ENCODE measurements at regions not wholly inside any gene's neighbourhood (a gene's known extent, or its start where the extent isn't known, plus 50 kb on each side); places are given as distances from the start of the nearest gene placed in this dataset.
"Not testable (repeated sequence)": the region's sequence is repeated elsewhere in the genome, so short reads cannot be mapped to it uniquely, and the experiment has no call there.

DNA sequence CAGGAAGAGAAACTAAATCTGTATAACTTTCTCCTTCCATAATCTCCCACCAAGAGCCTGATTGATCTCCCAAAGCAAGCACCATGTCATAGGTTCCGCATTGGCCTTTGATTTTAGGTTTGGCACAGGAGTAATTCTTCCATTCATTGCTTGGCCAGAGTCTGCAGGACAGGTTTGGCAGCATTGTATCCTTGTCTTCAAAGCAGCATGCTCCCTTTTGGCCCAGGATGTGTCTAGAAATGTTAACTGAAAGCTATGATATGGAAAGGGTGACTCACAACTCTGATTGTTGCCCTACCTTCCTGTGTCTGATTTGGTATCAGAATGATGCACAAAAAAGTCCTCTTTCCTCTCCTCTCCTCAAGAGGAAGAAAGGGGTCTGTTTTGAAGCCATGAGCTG is 824.3 kb upstream of the PRMT6 start:
- DNase-seq (ENCODE audit: low read depth in 2 of 2): no peak

GRCh38 chr1:106233511-106233910 is 823.0 kb upstream of the PRMT6 start:
- no peak for DNase-seq (ENCODE audit: low read depth in 2 of 2)

- DNase-seq (ENCODE audit: low read depth in 2 of 2): no peak
Measured at GRCh38 chr1:106249365-106249764, 807.1 kb upstream of the PRMT6 start.

- no peak for DNase-seq (ENCODE audit: low read depth in 2 of 2)
Measured at GRCh38 chr1:106249810-106250209, 806.7 kb upstream of the PRMT6 start.

DNA sequence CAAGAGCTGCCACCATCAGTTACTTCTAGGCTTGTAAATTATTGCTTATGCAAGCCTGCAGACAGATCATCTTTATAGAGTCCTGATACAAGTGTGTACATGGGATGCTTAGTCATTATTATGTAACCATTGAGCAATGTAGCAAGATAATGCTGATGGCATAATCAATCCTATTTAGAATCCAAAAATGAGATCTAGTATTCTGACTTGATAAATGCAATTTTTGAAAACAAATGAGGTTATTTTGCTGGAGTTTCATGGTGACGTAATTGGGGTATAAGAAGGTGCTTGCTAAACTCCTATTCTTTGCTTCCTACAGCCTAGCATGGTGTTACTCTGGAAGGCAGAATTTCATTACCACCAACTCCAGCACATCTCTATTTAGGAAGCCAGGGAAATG is 801.7 kb upstream of the PRMT6 start:
- no peak for DNase-seq (ENCODE audit: low read depth in 2 of 2)

GRCh38 chr1:106266786-106267185 is 789.7 kb upstream of the PRMT6 start:
- DNase-seq (ENCODE audit: low read depth in 2 of 2): no peak

DNA sequence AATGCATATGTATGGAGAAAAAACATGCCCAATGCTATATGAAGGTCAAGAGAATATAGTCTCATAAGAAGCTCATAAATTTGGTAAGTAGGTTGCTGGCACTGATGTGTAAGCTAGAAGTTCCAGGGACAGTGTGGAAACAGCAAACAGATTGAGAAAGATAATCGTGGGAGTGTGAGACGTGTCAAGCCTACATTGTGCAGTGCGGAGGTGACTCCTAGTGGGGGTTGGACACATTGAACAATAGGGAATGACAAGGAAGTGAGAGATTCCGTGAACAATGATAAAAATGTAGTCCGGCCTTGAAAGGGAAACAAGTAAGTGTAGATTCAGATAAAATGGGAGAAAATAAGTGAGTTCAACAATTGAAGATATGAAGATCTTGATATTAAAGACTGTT is 788.4 kb upstream of the PRMT6 start:
- no peak for DNase-seq (ENCODE audit: low read depth in 2 of 2)

- DNase-seq (ENCODE audit: low read depth in 2 of 2): no peak
Measured at GRCh38 chr1:106276871-106277270, 779.6 kb upstream of the PRMT6 start.

DNA sequence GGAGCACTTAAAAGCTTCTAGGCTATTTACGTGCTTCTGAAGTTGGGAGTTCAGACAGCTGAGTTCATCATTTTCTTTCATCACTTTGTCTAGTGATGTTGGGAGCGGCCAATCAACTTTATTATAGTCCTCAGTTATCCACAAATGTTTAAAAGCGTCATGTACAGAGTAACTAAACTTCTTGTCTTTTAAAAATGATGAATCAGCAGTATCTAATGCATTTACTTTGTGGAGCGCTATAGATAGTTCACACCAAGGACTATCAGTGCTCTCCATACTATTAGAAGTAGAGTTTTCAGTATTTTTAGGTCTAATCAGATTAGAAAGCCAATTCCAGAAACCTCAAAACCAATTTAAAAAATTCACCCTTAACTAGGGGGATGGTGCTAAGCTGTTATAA is 778.7 kb upstream of the PRMT6 start:
- no peak for DNase-seq (ENCODE audit: low read depth in 2 of 2)

DNA sequence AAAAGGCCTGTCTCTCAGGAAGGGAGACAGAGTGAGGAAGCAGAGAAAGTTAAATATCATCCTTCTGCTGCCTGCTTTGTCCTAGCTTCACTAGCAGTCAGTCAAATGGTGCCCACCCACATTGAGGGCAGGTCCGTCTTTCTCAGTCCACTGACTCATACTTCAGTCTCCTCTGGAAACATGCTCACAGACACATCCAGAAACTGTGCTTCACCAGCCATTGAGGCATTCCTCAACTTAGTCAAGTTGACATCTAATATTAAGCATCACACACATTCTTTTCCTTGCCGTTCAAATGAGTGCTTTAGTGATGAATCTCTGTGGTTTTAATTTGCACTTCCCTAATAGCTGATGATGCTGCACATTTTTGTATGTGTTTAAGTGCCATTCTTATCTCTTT is 777.8 kb upstream of the PRMT6 start:
- no peak for DNase-seq (ENCODE audit: low read depth in 2 of 2)

DNA sequence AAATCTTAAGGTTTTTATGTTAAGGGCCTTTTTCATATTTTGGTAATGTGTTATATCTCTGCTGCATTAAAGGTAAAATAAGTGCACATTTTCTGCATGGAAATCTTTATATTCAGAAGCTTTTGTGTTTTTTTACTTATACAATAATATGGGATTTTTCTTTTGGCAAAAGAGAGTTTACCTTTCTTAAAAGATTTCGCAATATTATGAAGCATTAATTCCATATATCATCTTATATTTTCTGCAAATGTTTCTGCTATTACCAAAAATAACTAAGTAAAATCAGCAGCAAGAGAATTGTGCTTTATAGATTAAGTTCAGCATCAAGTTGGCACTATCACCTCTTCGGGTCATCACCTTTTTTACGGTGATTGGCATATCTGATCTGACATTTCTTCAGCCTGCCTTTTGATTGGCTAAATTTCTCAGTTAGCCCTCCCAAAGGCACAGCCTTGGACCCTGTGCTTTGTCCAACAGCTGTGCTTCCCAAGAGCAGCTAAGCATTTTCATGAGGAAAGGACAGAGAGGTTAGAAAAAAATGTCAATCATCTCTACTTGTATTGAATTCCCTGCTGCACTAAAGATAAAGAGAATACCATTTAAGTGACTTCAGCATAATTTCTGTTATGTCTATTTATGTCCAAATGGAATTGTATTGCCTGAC is 767.1 kb upstream of the PRMT6 start:
- no peak for DNase-seq (ENCODE audit: low read depth in 2 of 2)

GRCh38 chr1:106290805-106291501 is 765.5 kb upstream of the PRMT6 start:
- no peak for DNase-seq (ENCODE audit: low read depth in 2 of 2)

DNA sequence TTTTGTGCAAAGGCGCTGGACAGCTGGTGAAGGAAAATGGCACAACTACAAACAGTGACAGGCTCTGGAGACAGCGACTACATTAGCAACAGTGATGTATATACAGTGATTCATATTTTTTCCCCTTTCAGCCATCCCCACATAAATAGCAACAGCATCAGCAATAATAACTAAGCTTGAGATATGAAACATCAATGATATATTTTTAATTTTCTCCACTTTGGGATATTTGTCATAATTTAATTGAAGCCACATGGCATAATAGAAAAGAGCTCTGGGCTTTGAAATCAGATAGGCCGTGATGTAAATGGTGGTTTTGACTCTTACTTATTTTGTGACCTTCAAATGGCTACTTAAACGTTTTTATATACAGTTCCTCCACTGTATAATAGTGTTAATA is 764.3 kb upstream of the PRMT6 start:
- DNase-seq (ENCODE audit: low read depth in 2 of 2): no peak

- DNase-seq (ENCODE audit: low read depth in 2 of 2): no peak
Measured at GRCh38 chr1:106296431-106296830, 760.0 kb upstream of the PRMT6 start.

DNA sequence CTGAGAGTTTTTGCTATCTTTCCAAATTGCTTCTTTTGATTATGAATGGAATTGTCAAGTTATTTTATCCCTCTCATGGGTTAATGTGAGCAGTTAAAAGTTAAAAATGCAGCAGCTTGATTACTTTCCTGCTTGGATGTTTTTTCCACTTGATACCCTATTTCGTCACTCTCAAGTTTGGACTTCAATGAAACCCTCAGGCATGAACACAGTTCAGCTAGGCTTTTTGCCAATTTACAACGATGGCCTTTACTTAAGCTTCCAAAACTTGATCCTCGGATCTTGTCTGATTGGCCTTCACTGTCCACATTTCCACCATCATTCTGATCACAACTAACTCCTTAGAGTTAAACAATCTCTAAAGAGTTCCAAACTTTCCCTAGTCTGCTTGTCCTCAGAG is 752.4 kb upstream of the PRMT6 start:
- no peak for DNase-seq (ENCODE audit: low read depth in 2 of 2)

DNA sequence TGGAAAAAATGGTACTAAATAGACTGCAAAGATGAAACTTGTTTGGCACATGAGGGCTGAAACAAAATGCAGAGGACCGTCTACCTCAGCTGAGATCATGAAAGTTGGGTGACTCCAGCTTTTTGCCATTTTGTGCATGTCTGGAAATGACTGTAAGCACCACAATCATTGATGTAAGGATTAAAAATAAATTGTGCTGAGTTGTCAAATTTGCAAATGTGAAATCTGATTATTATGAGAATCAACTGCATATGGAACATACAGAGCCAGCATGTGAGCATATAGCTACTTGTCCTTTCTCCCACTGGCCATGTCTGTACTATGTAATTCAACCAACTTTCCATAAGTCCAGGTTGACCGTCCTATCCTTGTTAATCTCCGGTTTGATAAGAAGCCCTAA is 736.9 kb upstream of the PRMT6 start:
- DNase-seq (ENCODE audit: low read depth in 2 of 2): no peak

DNA sequence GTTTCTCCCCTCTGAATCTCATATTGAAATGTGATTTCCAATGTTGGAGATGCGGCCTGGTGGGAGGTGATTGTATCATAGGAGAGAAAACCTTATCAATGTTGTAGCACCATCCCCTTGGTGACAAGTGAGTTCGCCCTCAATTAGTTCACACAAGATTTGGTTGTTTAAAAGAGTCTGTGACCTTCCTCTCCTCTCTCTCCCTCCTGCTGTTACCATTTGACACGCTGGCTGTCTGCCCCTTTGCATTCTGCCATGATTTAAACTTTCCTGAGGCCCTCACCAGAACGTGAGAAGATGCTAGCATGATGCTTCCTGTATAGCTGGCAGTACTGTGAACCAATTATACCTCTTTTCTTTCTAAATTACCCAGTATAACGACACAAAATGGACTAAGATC is 730.9 kb upstream of the PRMT6 start:
- no peak for DNase-seq (ENCODE audit: low read depth in 2 of 2)

DNA sequence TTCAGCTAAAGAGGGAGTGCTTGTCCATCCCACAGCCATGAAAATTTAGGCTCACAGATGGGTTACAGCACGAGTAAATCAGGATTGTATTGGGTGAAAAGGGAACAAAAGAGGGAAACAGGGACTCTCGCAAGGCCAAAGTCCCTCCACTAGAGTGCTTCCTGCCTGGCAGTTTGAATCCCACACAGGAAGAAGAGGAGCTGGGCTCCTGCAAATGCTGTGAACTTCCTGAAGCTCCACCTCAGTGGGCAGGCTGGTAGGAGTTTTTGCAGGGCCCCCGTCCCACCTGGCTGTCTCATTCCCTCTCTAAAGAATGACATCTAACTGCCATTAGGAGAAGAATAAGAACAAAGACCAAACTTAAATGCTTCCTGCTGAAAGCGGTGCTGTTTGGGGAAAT is 712.0 kb upstream of the PRMT6 start:
- no peak for DNase-seq (ENCODE audit: low read depth in 2 of 2)

DNA sequence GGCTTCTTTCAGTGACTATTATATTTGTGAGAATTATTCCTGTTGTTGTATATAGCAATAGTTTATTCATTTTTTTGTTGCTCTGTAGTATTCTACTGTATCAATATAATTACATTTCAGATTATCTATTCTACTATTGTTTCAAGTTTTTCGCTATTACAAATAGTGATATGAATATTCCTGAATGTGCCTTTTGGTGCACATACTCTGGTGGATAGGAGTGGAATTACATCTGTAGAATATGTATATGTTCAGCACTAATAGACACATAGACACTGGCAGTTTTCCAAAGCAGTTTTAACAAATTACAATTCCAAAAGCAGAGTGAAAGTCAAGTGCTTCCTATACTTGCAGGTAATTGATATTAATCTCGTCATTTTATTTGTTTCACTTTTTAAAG is 696.2 kb upstream of the PRMT6 start:
- no peak for DNase-seq (ENCODE audit: low read depth in 2 of 2)

GRCh38 chr1:106366627-106367319 is 689.7 kb upstream of the PRMT6 start:
- no peak for DNase-seq (ENCODE audit: low read depth in 2 of 2)

- DNase-seq (ENCODE audit: low read depth in 2 of 2): no peak
Measured at GRCh38 chr1:106378261-106378660, 678.2 kb upstream of the PRMT6 start.

DNA sequence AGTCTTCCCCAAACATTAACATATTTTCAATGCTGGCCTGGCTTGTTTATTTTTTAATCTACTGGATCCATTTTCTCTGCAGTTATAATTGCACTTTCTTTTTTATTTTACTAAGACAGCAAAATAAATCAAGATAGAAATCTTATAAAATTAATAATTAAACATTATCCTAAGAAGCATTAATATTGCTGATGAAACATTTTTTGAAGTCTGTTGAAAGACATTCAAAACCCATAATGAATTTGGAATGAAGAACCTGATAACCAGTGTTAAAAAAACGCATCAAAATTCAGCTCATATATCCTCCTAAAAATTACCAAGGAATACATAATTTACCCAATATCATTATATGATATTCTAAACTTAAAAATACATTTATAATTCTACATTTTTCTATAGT is 675.7 kb upstream of the PRMT6 start:
- DNase-seq (ENCODE audit: low read depth in 2 of 2): no peak

DNA sequence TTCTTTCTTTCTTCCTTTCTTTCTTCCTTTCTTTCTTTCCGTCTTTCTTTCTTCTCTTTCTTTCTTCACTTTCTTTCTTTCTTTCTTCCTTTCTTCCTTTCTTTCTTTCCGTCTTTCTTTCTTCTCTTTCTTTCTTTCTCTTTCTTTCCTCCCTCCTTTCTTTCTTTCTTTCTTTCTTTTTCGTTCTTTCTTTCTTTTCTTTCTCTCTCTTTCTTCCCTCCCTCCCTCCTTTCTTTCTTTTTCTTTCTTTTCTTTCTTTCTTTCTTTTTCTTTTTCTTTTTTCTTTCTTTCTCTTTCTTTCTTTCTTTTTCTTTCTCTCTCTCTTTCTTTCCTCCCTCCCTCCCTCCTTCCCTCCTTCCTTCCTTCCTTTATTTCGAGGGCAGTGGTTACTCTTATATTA is 667.3 kb upstream of the PRMT6 start:
- not testable (repeated sequence) for DNase-seq (ENCODE audit: low read depth in 2 of 2)
